Testis (tissue), 2 donors: ENCODE measurements at regions not wholly inside any gene's neighbourhood (a gene's known extent, or its start where the extent isn't known, plus 50 kb on each side); places are given as distances from the start of the nearest gene placed in this dataset.

Experiments used
- CTCF ChIP-seq, 3 experiments: fragments of 450-650 bp in 2 of 3; fragments of 200-600 bp in 1 of 3; sonication (generic) in 1 of 3; IDR thresholded peaks; one replicate each; pipeline ENCODE4 v1.5.1; 2016 to 2019; ENCODE audit warnings: antibody characterized with exemption in 3 of 3, mild to moderate bottlenecking in 2 of 3, moderate library complexity in 1 of 3
- POLR2A ChIP-seq: fragments of 450-650 bp; IDR thresholded peaks from one replicate; pipeline ENCODE4 v1.6.1; 2017; ENCODE audit warnings: antibody characterized with exemption, mild to moderate bottlenecking, moderate library complexity

- TF ChIP-seq CTCF (IDR thresholded peaks at IDR 0.05) (no peak), POLR2A (no peak)
Measured at GRCh38 chr7:21346297-21346696, 81.6 kb upstream of the SP4 start.
